ENCODE measurements at regions not wholly inside any gene's neighbourhood (a gene's known extent, or its start where the extent isn't known, plus 50 kb on each side); places are given as distances from the start of the nearest gene placed in this dataset.

GRCh38 chr16:58960034-58960433 lies 225.9 kb upstream of the GOT2 start:
- Histone ChIP-seq H3K79me2 (replicated peaks; ENCODE audit: insufficient read depth, low read length) (no peaks in the 10 kb centered on the region), H3K9ac (ENCODE audit: low read length) (no peak overlapping the region), H2AFZ (ENCODE audit: low read depth, low read length) (no peak overlapping the region), H3K9me3 (ENCODE audit: low read length) (no peaks in the 10 kb centered on the region), H3K36me3 (ENCODE audit: insufficient read depth, low read length) (no peaks in the 10 kb centered on the region), H3K27me3 (ENCODE audit: insufficient read depth, low read depth, low read length) (no peaks in the 10 kb centered on the region), H4K20me1 (ENCODE audit: insufficient read depth) (no peaks in the 10 kb centered on the region), H3F3A (ENCODE audit: insufficient read depth, low read length, poor library complexity, severe bottlenecking) (no peaks in the 10 kb centered on the region), H3K4me3 (ENCODE audit: low read length) (no peak overlapping the region), H3K9me2 (ENCODE audit: insufficient read depth, low read length) (no peaks in the 10 kb centered on the region), H3K27ac (ENCODE audit: low read length) (no peak overlapping the region), H3K4me2 (ENCODE audit: low read length) (no peak overlapping the region)
- TF ChIP-seq RAD21 (conservative IDR thresholded peaks at IDR 0.05), result no peak
- TF ChIP-seq EP300 (conservative IDR thresholded peaks at IDR 0.05; ENCODE audit: poor library complexity, severe bottlenecking), result no peak
- TF ChIP-seq POLR2AphosphoS5 (IDR thresholded peaks at IDR 0.05), result no peak
- TF ChIP-seq EZH2 (IDR thresholded peaks at IDR 0.05; ENCODE audit: borderline replicate concordance, insufficient read depth, low read length, poor library complexity, severe bottlenecking), result no peak

GRCh38 chr16:58958749-58959148 lies 224.6 kb upstream of the GOT2 start:
- no peaks in the 10 kb centered on the region for H3K9me2 ChIP-seq (ENCODE audit: insufficient read depth, low read length)

More at GRCh38 chr16:58958749-58959148, 224.6 kb upstream of the GOT2 start:
- H3K4me3 ChIP-seq (ENCODE audit: low read length), result no peak overlapping the region
- H3K36me3 ChIP-seq (ENCODE audit: insufficient read depth, low read length), result no peaks in the 10 kb centered on the region
- no peaks in the 10 kb centered on the region for H3K79me2 ChIP-seq (replicated peaks; ENCODE audit: insufficient read depth, low read length)
- no peaks in the 10 kb centered on the region for H4K20me1 ChIP-seq (ENCODE audit: insufficient read depth)
- no peaks in the 10 kb centered on the region for H3K9me3 ChIP-seq (ENCODE audit: low read length)
- H3K9ac ChIP-seq (ENCODE audit: low read length), result no peak overlapping the region
- TF ChIP-seq MXI1 (conservative IDR thresholded peaks at IDR 0.05; ENCODE audit: poor library complexity, severe bottlenecking) (no peak), EZH2 (IDR thresholded peaks at IDR 0.05; ENCODE audit: borderline replicate concordance, insufficient read depth, low read length, poor library complexity, severe bottlenecking) (no peak), RAD21 (conservative IDR thresholded peaks at IDR 0.05) (no peak), POLR2AphosphoS5 (IDR thresholded peaks at IDR 0.05) (no peak), SMC3 (conservative IDR thresholded peaks at IDR 0.05; ENCODE audit: poor library complexity) (no peak), TAF1 (IDR thresholded peaks at IDR 0.05; ENCODE audit: low read depth) (no peak), CTCF (IDR thresholded peaks at IDR 0.05; ENCODE audit: poor library complexity, severe bottlenecking) (no peak), EP300 (conservative IDR thresholded peaks at IDR 0.05; ENCODE audit: poor library complexity, severe bottlenecking) (no peak), REST (IDR thresholded peaks at IDR 0.05; ENCODE audit: borderline replicate concordance) (no peak)
- H3K4me2 ChIP-seq (ENCODE audit: low read length), result no peak overlapping the region
- no peak overlapping the region for H2AFZ ChIP-seq (ENCODE audit: low read depth, low read length)
- no peak overlapping the region for H3K27ac ChIP-seq (ENCODE audit: low read length)
- H3F3A ChIP-seq (ENCODE audit: insufficient read depth, low read length, poor library complexity, severe bottlenecking), result no peaks in the 10 kb centered on the region
- no peaks in the 10 kb centered on the region for H3K27me3 ChIP-seq (ENCODE audit: insufficient read depth, low read depth, low read length)

Measured in neural cell (in vitro differentiated cells).